ENCODE measurements at regions not wholly inside any gene's neighbourhood (a gene's known extent, or its start where the extent isn't known, plus 50 kb on each side); places are given as distances from the start of the nearest gene placed in this dataset.

DNA sequence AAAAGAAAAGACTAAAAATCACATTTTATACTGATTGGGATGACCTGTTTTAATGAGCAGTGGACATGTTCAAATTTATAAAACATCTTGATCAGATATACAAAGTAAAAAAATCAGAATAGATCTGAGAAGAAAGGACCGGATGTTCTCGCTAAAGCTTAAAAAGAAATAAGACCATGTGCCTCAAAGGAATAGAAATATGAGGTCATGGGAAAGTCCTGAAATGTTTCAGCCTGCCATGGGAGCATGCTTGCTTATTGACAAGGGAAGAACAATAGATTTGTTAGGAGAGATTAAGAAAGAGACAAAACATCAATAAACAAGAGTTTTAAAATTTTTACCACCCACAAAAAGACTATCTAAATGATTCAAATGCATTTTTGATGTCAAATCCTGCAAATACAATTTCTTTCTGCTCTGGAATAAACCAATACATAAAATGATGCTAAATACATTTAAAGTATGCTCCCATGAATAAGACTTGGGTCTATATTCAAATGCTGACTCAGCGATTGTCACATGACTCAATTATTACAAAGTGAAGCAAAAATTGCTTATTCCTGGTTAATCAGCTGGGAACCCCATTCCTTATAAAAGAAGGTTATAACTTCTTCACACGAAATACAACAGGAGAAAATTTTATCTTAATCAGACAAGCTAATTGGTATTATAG, 633.9 kb upstream of the PKDCC start:
- TF ChIP-seq CTCF (conservative IDR thresholded peaks at IDR 0.05; ENCODE audit: low read length): no peak
- TF ChIP-seq EZH2phosphoT487 (IDR thresholded peaks at IDR 0.05; ENCODE audit: borderline replicate concordance, low read depth, low read length): no peak
